ENCODE measurements at regions not wholly inside any gene's neighbourhood (a gene's known extent, or its start where the extent isn't known, plus 50 kb on each side); places are given as distances from the start of the nearest gene placed in this dataset.

DNA sequence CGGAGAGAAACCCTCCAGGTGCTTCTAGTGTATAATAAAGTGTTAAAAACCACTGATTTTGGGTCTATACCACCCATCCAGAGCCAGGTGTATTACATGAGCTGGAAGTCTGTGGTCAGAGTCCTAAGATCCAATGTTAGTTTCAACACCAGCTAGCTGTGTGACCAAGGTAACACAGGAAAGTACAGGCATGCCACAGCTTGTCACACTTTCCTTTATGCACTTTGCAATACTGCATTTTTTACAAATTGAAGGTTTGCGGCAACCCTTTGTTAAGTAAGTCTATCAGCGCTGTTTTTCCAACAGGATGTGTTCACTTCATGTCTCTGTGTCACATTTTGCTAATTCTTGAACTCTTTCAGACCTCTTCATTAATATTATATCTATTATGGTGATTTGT is 201.3 kb upstream of the PRICKLE2 start (continued):
- no peak for TF ChIP-seq ZNF367 (CRISPR knock-in tag; IDR thresholded peaks at IDR 0.05; ENCODE audit: borderline replicate concordance)
- TF ChIP-seq ASH2L (IDR thresholded peaks at IDR 0.05; ENCODE audit: insufficient read length, low read depth, low read length): no peak
- TF ChIP-seq, protein P1, sequence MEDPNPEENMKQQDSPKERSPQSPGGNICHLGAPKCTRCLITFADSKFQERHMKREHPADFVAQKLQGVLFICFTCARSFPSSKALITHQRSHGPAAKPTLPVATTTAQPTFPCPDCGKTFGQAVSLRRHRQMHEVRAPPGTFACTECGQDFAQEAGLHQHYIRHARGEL (CRISPR knock-in tag; IDR thresholded peaks at IDR 0.05): no peak
- TF ChIP-seq DNMT1 (CRISPR knock-in tag; IDR thresholded peaks at IDR 0.05): no peak
- TF ChIP-seq, protein P2, sequence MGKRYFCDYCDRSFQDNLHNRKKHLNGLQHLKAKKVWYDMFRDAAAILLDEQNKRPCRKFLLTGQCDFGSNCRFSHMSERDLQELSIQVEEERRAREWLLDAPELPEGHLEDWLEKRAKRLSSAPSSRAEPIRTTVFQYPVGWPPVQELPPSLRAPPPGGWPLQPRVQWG (CRISPR knock-in tag; IDR thresholded peaks at IDR 0.05; ENCODE audit: borderline replicate concordance, low read depth): no peak
- TF ChIP-seq, protein P3, sequence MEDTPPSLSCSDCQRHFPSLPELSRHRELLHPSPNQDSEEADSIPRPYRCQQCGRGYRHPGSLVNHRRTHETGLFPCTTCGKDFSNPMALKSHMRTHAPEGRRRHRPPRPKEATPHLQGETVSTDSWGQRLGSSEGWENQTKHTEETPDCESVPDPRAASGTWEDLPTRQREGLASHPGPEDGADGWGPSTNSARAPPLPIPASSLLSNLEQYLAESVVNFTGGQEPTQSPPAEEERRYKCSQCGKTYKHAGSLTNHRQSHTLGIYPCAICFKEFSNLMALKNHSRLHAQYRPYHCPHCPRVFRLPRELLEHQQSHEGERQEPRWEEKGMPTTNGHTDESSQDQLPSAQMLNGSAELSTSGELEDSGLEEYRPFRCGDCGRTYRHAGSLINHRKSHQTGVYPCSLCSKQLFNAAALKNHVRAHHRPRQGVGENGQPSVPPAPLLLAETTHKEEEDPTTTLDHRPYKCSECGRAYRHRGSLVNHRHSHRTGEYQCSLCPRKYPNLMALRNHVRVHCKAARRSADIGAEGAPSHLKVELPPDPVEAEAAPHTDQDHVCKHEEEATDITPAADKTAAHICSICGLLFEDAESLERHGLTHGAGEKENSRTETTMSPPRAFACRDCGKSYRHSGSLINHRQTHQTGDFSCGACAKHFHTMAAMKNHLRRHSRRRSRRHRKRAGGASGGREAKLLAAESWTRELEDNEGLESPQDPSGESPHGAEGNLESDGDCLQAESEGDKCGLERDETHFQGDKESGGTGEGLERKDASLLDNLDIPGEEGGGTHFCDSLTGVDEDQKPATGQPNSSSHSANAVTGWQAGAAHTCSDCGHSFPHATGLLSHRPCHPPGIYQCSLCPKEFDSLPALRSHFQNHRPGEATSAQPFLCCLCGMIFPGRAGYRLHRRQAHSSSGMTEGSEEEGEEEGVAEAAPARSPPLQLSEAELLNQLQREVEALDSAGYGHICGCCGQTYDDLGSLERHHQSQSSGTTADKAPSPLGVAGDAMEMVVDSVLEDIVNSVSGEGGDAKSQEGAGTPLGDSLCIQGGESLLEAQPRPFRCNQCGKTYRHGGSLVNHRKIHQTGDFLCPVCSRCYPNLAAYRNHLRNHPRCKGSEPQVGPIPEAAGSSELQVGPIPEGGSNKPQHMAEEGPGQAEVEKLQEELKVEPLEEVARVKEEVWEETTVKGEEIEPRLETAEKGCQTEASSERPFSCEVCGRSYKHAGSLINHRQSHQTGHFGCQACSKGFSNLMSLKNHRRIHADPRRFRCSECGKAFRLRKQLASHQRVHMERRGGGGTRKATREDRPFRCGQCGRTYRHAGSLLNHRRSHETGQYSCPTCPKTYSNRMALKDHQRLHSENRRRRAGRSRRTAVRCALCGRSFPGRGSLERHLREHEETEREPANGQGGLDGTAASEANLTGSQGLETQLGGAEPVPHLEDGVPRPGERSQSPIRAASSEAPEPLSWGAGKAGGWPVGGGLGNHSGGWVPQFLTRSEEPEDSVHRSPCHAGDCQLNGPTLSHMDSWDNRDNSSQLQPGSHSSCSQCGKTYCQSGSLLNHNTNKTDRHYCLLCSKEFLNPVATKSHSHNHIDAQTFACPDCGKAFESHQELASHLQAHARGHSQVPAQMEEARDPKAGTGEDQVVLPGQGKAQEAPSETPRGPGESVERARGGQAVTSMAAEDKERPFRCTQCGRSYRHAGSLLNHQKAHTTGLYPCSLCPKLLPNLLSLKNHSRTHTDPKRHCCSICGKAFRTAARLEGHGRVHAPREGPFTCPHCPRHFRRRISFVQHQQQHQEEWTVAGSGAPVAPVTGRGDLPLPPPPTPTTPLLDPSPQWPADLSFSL (CRISPR knock-in tag; IDR thresholded peaks at IDR 0.05): no peak
- TF ChIP-seq ZNF652 (CRISPR knock-in tag; IDR thresholded peaks at IDR 0.05; ENCODE audit: borderline replicate concordance, low read depth): no peak
- TF ChIP-seq GABPB1 (CRISPR knock-in tag; IDR thresholded peaks at IDR 0.05): no peak
- no peak for TF ChIP-seq HMG20B (CRISPR knock-in tag; conservative IDR thresholded peaks at IDR 0.05)
- no peak for TF ChIP-seq ZNF577 (CRISPR knock-in tag; IDR thresholded peaks at IDR 0.05; ENCODE audit: borderline replicate concordance, low read depth)
- no peak for TF ChIP-seq SP2 (CRISPR knock-in tag; IDR thresholded peaks at IDR 0.05)
- TF ChIP-seq SP140L (CRISPR knock-in tag; IDR thresholded peaks at IDR 0.05; ENCODE audit: borderline replicate concordance): no peak
- TF ChIP-seq RBM22 (optimal IDR thresholded peaks at IDR 0.05; ENCODE audit: low read length): no peak
- no peak for TF ChIP-seq KLF15 (CRISPR knock-in tag; IDR thresholded peaks at IDR 0.05; ENCODE audit: borderline replicate concordance)

Data from HepG2 (cell line).